Tongue (tissue), 1 donor: ENCODE measurements at regions not wholly inside any gene's neighbourhood (a gene's known extent, or its start where the extent isn't known, plus 50 kb on each side); places are given as distances from the start of the nearest gene placed in this dataset.

ENCODE experiments used
- DNase-seq: peaks from one replicate; pipeline ENCODE4 v3.0.0-alpha.2; 2015

- no peak for DNase-seq
Observed at GRCh38 chr14:97301931-97302559, 504.9 kb downstream of the VRK1 start.

- no peak for DNase-seq
Observed at GRCh38 chr14:97306133-97306759, 509.1 kb downstream of the VRK1 start.

GRCh38 chr14:97306760-97307246 lies 509.6 kb downstream of the VRK1 start:
- no peak for DNase-seq

- no peak for DNase-seq
Observed at GRCh38 chr14:97311411-97311810, 514.2 kb downstream of the VRK1 start.

- no peak for DNase-seq
Observed at GRCh38 chr14:97312910-97313309, 515.7 kb downstream of the VRK1 start.

- DNase-seq, result no peak
Observed at GRCh38 chr14:97315790-97316189, 518.6 kb downstream of the VRK1 start.

GRCh38 chr14:97318380-97318779 lies 521.2 kb downstream of the VRK1 start:
- DNase-seq, result no peak

GRCh38 chr14:97319691-97320090 lies 522.5 kb downstream of the VRK1 start:
- DNase-seq, result no peak

- DNase-seq, result no peak
Observed at GRCh38 chr14:97328743-97329142, 531.6 kb downstream of the VRK1 start.

GRCh38 chr14:97329701-97330100 lies 532.5 kb downstream of the VRK1 start:
- no peak for DNase-seq

- DNase-seq, result no peak
Observed at GRCh38 chr14:97331058-97331457, 533.9 kb downstream of the VRK1 start.

GRCh38 chr14:97331526-97331925 lies 534.3 kb downstream of the VRK1 start:
- DNase-seq, result no peak

- DNase-seq, result no peak
Observed at GRCh38 chr14:97336179-97336578, 539.0 kb downstream of the VRK1 start.

GRCh38 chr14:97336816-97337215 lies 539.6 kb downstream of the VRK1 start:
- no peak for DNase-seq

- no peak for DNase-seq
Observed at GRCh38 chr14:97337267-97337666, 540.1 kb downstream of the VRK1 start.

GRCh38 chr14:97337670-97338069 lies 540.5 kb downstream of the VRK1 start:
- no peak for DNase-seq

- no peak for DNase-seq
Observed at GRCh38 chr14:97344666-97345065, 547.5 kb downstream of the VRK1 start.

- no peak for DNase-seq
Observed at GRCh38 chr14:97346675-97347074, 549.5 kb downstream of the VRK1 start.

- no peak for DNase-seq
Observed at GRCh38 chr14:97349463-97349862, 552.3 kb downstream of the VRK1 start.

GRCh38 chr14:97349946-97350345 lies 552.8 kb downstream of the VRK1 start:
- no peak for DNase-seq

GRCh38 chr14:97350415-97350814 lies 553.2 kb downstream of the VRK1 start:
- DNase-seq, result no peak

GRCh38 chr14:97350894-97351731 lies 553.9 kb downstream of the VRK1 start:
- DNase-seq, result no peak

GRCh38 chr14:97353102-97353501 lies 555.9 kb downstream of the VRK1 start:
- DNase-seq, result no peak
